Calu3 (cell line): ENCODE measurements at regions not wholly inside any gene's neighbourhood (a gene's known extent, or its start where the extent isn't known, plus 50 kb on each side); places are given as distances from the start of the nearest gene placed in this dataset.

Experiments used
- BruUV-seq: library from RNA; stranded (reverse); fragments of 400-500 nt; replicated peaks from 2 replicates; lab custom pipeline; 2021; lab: Mats Ljungman, UMichigan
- CTCF ChIA-PET: fragments of 300-600 bp; sonication (Branson Sonifier 250); formaldehyde crosslinking; loops from one replicate; lab custom pipeline; 2022; ENCODE audit warnings: antibody characterized with exemption; lab: Charles Lee
- DNase-seq: peaks from one replicate; pipeline ENCODE4 v3.0.0; 2022
- H3K27ac Mint-ChIP-seq: one replicate; pipeline ENCODE4 v1.8.0; 2022; ENCODE audit warnings: mixed read lengths; ENCODE audit not compliant: unreplicated experiment
- H3K27me3 Mint-ChIP-seq: one replicate; pipeline ENCODE4 v1.8.0; 2022; ENCODE audit warnings: mixed read lengths; ENCODE audit not compliant: unreplicated experiment
- H3K36me3 Mint-ChIP-seq: one replicate; pipeline ENCODE4 v1.8.0; 2022; ENCODE audit warnings: mild to moderate bottlenecking, moderate library complexity, mixed read lengths; ENCODE audit not compliant: insufficient read depth, unreplicated experiment
- H3K4me1 Mint-ChIP-seq: one replicate; pipeline ENCODE4 v1.8.0; 2022; ENCODE audit warnings: mild to moderate bottlenecking, low read depth, mixed read lengths; ENCODE audit not compliant: unreplicated experiment
- H3K4me3 Mint-ChIP-seq: one replicate; pipeline ENCODE4 v1.8.0; 2022; ENCODE audit warnings: mild to moderate bottlenecking, low read depth, moderate library complexity, mixed read lengths; ENCODE audit not compliant: unreplicated experiment
- H3K9me3 Mint-ChIP-seq: one replicate; pipeline ENCODE4 v1.8.0; 2022; ENCODE audit warnings: low read depth, mixed read lengths; ENCODE audit not compliant: unreplicated experiment
- intact Hi-C: fragments of 100-400 bp; cut with micrococcal nuclease; formaldehyde crosslinking; loops from one replicate; pipeline ENCODE4 v1.10.0; 2022; ENCODE audit not compliant: unreplicated experiment
- TF ChIP-seq, protein P1 (sequence below): fragments of 200-600 bp; IDR thresholded peaks from one replicate; pipeline ENCODE4 v1.8.0; 2022; ENCODE audit warnings: antibody characterized with exemption; ENCODE audit not compliant: unreplicated experiment

DNA sequence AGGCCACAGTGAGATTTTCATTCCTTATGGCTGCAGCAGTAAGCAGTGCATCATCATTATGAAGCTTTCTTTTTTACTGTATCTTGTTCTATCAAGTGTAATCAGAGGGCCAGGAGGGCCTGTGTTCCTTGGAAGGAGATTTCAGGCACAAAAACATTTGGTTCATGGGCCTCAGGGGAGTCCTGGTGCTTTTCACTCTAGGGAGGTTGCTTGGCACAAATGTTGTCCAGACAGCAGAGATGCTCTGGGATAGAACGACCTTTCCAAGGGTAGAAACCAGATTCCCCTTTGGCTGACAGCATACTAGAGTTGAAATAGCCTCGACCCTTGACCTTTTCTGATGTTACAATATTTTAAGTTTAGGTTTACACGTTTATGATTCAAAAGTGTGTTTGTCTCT is 95.3 kb upstream of the CLSTN2 start:
- intact Hi-C loops = no loop called here
- H3K4me1 Mint-ChIP-seq = no peaks in the 10 kb centered on the region
- BruUV-seq = no TSS peak
- H3K36me3 Mint-ChIP-seq = no peaks in the 10 kb centered on the region
- no peak overlapping the region for H3K27ac Mint-ChIP-seq
- no peak for DNase-seq
- peaks cover 16% of the 10 kb centered on the region for H3K27me3 Mint-ChIP-seq
- peaks cover 7% of the 10 kb centered on the region for H3K9me3 Mint-ChIP-seq
- CTCF ChIA-PET = no interaction called here
- H3K4me3 Mint-ChIP-seq = no peak overlapping the region
- TF ChIP-seq, protein P1, sequence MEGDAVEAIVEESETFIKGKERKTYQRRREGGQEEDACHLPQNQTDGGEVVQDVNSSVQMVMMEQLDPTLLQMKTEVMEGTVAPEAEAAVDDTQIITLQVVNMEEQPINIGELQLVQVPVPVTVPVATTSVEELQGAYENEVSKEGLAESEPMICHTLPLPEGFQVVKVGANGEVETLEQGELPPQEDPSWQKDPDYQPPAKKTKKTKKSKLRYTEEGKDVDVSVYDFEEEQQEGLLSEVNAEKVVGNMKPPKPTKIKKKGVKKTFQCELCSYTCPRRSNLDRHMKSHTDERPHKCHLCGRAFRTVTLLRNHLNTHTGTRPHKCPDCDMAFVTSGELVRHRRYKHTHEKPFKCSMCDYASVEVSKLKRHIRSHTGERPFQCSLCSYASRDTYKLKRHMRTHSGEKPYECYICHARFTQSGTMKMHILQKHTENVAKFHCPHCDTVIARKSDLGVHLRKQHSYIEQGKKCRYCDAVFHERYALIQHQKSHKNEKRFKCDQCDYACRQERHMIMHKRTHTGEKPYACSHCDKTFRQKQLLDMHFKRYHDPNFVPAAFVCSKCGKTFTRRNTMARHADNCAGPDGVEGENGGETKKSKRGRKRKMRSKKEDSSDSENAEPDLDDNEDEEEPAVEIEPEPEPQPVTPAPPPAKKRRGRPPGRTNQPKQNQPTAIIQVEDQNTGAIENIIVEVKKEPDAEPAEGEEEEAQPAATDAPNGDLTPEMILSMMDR = no peak

DNA sequence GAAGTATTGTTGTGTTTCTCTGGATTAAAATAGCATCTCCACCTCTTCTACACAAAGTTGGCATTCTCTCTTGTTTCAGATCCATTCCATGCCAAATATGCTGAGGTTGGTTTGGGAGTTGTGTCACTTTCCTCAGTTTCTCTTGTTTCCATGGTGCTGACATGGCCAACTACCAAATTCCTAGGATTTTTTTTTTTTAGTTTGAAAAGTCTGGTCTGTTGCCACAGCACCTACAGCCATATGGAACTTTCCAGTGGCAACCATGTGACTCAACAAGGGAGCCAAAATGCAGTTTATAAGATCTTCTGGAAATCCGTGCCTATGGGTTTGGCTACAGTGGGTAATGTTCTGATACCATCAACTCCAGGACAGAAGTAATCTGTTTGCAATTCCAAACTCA is 96.0 kb upstream of the CLSTN2 start:
- Mint-ChIP-seq H3K4me3 (no peak overlapping the region), H3K9me3 (peaks cover 5% of the 10 kb centered on the region), H3K4me1 (no peaks in the 10 kb centered on the region), H3K36me3 (no peaks in the 10 kb centered on the region), H3K27me3 (peaks cover 22% of the 10 kb centered on the region), H3K27ac (no peak overlapping the region)
- DNase-seq = no peak
- intact Hi-C loops = no loop called here
- TF ChIP-seq, protein P1 = no peak
- no TSS peak for BruUV-seq
- CTCF ChIA-PET = no interaction called here

DNA sequence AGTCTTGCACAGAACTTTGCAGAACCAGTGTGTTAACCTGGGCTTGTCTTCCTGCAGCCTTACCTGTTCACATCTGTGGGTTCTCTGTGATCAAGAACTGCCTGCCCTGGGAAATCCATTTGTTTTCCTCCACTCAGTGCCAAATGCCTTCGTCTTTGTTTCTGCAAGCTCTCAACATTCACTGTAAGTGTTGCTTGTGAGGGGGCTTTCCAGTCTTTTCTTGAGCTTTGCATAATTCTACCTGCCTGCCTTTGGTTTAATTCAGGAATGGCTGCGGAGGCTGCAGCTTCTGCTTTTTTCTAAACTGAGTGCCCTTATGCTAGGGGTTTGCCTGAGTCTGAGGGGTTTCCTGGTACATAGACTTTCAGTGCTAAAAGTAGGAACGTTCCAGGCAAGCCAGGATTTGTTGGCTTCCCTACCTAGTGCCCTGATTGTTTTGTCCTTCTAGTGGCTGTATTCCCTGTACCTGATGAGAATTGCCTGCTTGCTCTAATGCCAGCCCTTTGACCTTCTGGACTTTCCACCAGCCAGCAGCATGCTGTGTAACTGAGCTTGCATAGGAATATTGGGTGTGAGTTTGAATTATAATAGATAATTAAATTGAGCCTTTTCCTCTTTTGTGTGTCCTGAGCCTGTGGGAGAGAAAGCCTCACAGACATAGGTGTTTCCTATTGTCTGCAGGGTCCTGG is 96.6 kb upstream of the CLSTN2 start:
- H3K27me3 Mint-ChIP-seq = peaks cover 22% of the 10 kb centered on the region
- TF ChIP-seq, protein P1 = no peak
- CTCF ChIA-PET = no interaction called here
- no peaks in the 10 kb centered on the region for H3K4me1 Mint-ChIP-seq
- no peaks in the 10 kb centered on the region for H3K36me3 Mint-ChIP-seq
- BruUV-seq = no TSS peak
- H3K4me3 Mint-ChIP-seq = no peak overlapping the region
- no peak overlapping the region for H3K27ac Mint-ChIP-seq
- peaks cover 5% of the 10 kb centered on the region for H3K9me3 Mint-ChIP-seq
- intact Hi-C loops = no loop called here
- no peak for DNase-seq

DNA sequence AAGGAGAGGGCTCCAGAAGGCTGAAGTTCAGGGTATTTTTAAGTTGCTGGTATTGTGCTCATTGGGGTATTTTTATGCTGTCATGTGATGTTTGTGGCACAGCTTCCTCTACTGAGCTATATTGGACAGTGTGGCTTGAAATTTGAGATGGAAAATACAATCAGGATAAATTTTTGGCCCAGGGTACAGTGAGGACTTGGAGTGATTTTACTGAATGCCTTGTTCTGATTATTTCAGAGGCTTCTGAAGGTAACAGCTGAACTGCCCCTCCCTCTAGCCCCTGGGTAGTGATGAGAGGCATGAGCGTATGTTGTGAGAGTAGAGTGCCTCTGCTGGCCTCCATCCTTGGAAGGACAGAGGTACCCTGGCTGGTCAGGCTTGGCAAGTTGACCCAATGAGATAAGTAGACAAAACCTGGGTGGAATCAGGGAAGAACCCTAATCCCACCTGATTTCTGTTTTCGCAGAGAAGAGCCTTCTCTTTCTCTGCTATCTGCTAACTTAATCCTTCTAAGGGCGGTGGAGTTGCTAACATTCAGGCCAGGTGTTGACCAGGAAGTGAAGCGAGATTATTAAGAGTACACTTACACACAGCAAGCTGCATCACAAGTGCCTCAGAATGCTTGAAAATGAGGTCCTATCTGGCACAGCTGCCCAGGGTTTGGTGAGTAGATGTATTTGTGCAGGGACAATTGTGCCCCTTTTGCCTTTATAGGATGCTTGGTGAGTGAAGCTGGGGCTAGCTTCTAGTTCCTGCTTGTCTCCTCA is 98.1 kb upstream of the CLSTN2 start:
- no TSS peak for BruUV-seq
- H3K27me3 Mint-ChIP-seq = peaks cover 38% of the 10 kb centered on the region
- H3K27ac Mint-ChIP-seq = no peak overlapping the region
- no peak for DNase-seq
- H3K9me3 Mint-ChIP-seq = peaks cover 1% of the 10 kb centered on the region
- TF ChIP-seq, protein P1 = no peak
- H3K4me3 Mint-ChIP-seq = no peak overlapping the region
- no peaks in the 10 kb centered on the region for H3K4me1 Mint-ChIP-seq
- H3K36me3 Mint-ChIP-seq = no peaks in the 10 kb centered on the region
- CTCF ChIA-PET = interaction anchor here (0.6 kb wide), 1 partner anchor 1059 kb away, joined by 3 read pairs; no protein-coding TSS in a partner anchor
- intact Hi-C loops = no loop called here
